GM19463 (cell line): ENCODE measurements at regions not wholly inside any gene's neighbourhood (a gene's known extent, or its start where the extent isn't known, plus 50 kb on each side); places are given as distances from the start of the nearest gene placed in this dataset.

Source experiments
- ATAC-seq: cut with Tn5 transposase; IDR thresholded peaks from one replicate; pipeline ENCODE4 v1.9.1; 2021; ENCODE audit warnings: mild to moderate bottlenecking, moderate library complexity; ENCODE audit not compliant: unreplicated experiment

DNA sequence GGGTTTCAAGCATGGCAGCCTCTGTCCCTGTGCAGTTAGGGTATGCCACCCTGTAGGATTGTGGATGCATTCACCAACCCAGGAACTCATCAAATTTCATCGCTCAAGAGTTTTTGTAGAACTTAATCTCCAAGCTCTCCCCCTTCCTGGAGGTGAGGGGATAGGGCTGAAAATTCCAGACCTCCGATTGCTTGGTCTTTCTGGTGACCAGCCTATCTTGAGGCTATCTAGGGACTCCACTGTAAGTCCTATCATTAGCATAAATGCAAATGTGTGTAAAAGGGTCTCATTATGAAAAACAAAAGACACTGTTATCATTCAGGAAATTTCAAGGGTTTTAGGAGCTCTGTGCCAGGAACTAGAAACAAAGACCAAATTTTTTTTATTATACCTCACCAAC is 244.0 kb downstream of the DUSP6 start:
- ATAC-seq: no peak

DNA sequence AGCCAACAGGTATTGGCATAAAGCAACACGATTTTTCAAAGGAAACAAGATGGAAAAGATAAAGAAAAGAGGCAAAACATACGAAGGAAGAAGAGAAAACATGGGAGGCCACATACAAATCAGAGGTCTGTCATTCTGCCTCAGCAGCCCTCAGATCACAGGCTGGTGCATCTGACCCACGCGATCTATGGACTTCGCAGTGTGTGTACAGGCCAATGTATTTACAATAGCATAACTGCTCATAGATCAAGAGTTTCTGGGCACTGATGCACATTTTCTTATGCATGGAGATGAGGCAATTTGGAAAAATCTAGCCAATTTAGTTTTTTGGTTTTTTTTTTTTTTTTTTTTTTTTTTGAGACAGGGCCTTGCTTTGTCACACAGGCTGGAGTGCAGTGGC is 245.4 kb downstream of the DUSP6 start:
- ATAC-seq: no peak

DNA sequence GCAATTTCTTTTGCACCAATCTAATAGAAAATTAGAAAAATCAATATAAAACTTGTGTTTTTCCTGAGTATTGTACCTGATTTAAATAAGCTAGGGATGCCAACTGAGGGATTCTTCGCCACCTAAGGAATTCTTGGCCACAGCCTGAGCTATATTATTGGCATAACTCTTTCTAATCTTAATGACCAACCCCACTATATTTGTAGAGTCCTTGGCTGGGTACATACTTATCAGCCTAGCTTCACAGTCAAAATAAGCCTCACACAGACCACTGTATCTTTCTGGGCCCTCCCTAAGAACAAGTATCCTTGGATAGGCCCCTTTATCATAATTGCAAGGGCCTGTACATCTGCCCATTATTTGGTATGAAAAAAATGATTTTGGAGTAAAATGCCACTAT is 247.1 kb downstream of the DUSP6 start:
- no peak for ATAC-seq

DNA sequence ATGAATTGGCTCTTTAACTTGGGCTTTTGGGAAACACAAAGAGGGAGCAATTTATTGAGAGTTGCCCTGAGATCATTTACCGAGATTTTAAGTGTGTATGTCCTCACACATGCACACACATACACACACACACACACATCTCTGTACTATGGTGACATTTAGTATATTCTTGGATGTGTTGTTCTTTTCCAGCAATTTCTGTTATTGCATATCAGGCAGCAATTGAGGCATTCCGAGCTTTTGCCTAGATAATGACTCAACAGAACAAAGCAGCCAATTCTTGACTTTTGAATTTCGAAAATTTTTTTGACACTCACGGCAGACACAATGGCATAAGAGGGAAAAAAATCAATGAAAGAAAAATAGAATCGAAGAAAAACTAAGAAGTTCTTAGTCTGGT is 248.5 kb downstream of the DUSP6 start:
- ATAC-seq: no peak

DNA sequence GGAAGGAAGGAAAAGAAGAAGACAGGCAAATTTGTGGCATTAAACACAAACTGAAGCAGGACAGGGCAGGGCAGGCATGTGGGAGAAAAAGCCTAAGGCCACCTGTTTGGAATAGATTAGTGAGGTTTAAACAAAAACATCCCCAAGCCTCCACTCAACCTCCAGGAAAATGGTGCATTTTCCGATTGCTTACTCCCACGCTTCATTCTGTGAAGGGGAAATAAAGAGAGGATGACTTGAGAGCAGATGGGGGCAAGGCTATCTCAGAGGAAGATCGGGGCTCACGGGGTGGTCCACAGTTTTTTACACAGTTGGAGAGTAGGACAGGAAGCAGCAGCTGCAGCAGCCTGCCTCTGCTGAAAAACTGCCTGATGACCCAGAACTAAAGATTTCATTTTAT is 250.9 kb downstream of the DUSP6 start:
- no peak for ATAC-seq

DNA sequence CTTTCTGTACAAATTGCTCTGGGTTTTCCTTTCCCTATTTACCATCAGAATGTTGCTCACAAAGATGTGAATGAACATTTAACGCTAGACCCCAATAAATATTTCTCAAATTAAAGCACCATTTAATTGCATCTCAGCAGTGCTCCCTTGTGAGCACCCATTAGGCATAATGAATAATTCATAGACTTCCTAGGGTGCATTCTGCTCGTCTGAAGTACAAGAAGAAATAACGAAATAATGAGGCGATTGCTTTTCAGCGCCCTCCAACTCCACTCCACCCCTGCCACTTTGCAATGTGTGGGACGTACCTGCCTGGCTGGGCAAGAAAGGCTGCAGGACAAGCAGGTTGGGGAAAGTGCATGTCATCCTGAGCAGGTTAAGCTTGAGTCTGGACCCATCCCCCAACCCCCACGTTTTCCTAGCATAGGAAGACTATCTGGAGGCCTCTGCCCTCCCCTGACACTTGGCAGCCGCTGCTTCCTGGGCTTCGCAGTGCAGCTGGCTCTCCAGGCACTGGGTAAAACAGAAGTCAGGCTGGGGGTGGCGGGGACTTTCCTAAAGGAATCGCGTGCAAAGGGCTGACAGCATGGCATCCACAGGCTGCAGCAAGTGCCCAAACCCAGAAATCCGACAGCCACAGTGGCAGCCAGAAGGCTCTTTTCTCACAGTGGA is 253.7 kb downstream of the DUSP6 start:
- no peak for ATAC-seq

DNA sequence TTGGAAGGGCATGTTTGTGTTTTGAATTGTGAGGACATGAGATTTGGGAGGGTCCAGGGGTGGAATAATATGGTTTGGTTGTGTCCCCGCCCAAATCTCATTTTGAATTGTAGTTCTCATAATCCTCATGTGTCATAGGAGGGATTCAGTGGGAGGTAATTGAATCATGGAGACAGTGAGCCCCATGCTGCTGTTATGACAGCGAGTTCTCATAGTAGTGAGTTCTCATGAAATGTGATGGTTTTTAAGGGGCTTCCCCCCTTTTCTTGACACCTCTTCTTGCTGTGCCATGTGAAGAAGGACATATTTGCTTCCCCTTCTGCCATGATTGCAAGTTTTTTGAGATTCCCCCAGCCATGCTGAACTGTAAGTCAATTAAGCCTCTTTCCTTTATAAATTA is 260.0 kb downstream of the DUSP6 start:
- ATAC-seq: no peak

DNA sequence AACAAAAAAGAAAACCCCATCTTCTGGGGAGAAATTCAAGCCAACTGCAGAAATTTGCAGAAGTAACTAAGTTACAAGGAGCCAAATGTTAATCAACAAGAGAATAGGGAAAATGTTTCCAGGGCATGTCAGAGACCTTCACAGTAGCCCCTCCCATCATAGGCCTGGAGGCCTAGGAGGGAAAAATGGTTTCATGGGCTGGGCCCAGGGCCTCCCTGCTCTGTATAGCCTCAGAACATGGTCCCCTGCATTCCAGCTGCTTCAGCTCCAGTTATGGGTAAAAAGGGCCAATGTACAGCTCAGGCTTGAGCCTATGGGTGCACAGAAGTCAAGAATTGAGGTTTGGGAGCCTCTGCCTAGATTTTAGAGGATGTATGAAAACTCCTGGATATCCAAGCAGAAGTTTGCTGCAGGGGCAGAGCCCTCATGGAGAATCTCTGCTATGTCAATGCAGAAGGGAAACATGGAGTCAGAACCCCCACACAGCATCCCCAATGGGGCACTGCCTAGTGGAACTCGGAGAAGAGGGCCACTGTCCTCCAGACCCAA is 260.9 kb downstream of the DUSP6 start:
- ATAC-seq: no peak

DNA sequence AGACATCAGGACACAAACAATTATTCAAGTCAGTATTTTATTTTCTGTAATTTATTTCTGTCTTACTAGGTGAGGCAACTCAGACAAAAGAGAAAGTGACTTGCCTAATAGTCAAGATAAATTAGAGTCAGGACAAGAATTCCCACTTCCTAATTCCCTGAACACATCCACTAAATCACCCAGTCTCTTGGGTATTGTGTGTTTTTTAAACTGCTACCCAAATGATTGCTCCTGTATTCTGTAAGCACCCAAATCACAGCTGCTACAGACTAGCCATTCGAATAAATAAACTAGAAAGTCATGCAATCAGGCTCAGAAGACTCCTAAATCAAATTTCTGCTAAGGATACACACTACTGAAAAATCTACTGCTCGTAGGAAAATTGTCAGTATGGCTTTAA is 263.0 kb downstream of the DUSP6 start:
- ATAC-seq: no peak

DNA sequence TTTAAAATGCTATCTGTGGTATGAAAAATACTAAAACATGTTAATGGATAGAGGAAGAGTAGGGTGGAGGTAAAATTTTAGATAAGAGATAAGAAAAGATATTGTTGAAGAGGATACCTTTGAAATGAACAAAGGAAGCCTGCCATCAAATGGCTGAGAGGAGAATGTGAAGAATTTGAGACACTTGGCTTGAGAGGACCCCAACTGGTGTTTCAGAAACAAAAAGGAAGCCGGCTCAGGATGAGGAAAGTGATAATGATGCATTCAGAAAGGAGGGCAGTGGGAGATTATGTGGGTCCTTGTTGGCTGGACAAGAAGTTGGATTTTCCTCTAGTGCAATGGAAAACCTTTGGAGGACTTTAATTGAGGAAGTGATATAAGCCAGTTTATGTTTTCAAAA is 264.4 kb downstream of the DUSP6 start:
- no peak for ATAC-seq

DNA sequence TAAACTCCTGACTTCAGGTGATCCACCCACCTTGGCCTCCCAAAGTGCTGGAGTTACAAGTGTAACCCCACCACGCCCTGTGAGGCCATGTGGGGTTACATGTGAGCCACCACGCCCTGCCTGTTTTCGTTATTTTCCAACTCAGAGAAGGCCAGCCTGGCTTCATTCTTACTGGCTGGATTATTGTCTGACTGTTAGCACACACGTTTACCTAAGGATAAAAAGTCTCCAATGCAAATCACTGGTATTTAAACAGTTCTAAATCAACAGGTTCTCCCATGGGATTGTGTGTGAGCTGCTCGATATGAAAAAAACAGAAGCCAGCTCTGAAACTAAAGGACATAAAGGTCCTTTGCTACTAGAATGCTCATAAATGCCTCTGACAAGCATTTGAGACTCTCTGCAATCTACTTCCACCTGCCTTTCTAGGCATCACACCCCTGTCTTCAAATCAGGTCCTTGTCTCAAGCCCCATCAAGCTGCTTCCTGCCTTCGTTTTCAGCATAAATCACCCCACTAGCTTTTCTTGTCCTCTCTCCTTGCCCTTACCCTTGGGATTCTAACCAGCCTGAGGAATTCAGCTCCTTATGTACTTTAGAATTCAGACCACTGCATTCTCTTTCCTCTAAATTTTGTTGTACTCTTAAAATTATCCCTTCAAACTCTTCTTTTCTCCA is 265.0 kb downstream of the DUSP6 start:
- no peak for ATAC-seq

DNA sequence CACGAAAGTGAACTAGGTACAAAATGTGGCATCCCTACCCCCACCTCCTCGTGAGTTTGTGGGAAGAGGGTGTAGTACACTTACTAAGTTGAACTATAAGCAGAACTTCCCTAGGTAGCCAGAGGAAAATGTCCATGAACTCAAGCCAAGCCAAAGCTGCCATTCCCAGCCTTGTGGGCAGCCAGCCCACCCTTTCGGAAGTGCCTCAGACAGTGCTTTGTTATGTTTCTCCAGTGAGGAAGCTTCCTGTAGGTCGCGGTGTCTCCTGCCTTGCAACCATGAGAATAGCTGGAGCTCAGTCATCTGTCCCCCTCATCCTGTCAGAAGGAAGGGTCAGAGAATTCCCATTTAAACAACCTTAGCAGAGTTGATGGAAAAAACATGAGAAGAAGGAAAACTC is 266.9 kb downstream of the DUSP6 start:
- ATAC-seq: no peak

DNA sequence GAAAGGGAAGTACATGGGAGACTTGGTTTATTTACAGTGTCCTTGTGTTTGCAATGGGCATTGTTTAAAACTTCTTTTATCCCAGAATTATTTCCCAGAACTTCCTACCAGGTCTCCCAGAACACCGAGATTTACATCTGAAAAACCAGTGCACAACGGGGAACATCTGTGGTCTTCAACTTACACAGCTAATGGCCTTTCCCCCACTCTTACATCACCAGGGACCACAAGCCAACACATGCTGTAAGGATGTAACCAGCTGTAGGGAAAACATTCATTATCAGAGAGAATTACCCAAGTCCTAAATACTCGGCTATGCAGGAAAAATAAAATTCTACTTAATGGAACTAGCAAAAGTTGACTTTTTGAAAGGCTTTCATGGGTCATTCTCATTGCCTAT is 267.6 kb downstream of the DUSP6 start:
- no peak for ATAC-seq

DNA sequence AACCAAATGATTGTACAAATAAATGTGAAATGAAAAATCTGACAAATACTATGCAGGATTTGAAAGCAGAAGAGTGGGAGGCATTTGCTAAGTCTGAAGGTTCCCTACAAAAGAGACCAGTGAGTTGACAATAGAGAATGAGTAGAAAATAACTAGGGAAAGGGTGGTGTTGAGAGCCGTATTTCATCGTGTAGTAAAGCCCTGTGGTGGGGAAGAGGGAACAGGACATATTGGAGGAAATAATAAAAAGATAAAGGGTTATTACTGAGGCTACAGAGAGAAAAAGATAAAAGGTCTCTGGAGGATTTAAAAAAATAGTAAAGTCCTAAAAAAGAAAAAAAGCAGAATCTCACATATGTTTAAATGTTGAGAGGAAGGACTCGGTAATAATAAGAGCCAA is 268.8 kb downstream of the DUSP6 start:
- ATAC-seq: no peak

DNA sequence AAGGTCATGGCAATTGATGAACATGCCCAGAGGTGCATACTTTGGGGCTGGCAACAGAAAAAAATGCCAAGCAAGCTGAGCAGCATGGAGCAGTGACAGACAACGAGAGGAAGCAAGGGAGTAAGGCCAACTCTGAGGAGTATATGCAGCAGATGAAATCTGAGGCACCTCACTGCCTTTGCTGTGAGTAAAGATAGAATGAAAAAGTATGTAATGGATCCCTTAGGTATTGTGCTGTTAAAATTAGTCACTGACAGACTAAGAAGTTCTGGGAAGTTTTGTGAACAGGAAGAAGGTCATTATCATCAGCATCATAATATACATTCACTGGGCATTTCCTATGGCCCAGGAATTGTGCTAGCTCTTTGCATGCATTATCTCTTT is 269.9 kb downstream of the DUSP6 start:
- no peak for ATAC-seq

DNA sequence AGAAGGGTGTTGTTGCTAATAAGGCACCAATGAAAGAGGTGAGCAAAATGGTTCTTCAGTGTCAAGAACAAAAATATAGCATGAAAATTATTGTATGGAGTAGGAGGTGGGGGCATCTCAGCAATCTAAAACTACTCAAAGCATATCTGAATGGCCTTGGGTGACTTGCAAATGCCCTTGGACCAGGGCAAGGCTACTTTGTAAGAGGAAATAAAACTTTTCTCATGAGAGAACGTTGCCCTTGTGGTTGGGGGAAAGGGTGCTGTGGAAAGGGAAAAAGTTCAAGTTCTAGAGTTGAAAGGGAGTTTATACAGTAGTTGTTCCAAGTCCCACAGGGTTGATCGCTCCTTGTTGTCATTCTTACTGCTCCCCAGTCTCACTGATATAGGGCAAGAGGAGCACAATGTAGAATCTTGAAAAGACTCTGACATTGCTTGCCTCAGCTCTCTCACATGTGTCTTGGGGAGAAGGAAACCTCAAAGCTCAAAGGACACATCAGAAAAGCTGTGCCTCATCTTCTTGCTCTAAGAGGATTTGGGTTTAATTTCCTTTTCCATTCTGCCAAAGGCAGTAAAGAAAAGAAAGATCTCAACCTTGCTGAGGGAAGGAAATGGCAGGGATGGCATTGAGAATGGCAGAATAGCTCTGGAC is 270.5 kb downstream of the DUSP6 start:
- ATAC-seq: no peak

DNA sequence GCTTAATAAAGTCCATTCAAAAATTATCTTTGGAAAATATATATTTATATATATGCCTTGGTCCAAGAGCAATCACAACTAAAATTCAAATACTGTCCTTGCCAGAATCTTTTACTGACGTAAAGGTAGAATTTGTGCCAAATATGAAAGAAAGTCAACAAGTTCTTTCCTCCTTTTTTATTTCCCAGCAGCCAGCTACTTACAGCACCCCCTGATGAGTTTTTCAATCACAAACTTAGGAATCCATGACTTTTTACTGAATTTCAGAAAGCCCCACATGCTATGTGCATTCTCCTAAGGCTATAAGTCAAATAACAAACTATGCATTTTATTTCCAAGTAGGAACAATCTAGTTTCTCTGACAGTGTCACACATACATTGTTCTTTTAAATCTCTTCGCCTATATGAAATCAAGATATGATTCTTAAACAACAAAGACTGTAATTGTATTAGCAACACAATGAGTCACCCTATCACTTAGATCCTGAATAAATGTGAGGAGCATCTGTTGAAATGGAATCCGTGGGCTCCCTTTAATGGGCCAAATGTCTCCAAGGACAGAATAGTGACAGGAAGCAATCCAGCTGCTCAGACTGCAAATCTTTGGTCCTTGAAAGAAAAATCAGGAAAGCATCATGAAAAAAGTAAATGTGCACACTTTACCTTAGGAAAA is 271.4 kb downstream of the DUSP6 start:
- ATAC-seq: no peak

DNA sequence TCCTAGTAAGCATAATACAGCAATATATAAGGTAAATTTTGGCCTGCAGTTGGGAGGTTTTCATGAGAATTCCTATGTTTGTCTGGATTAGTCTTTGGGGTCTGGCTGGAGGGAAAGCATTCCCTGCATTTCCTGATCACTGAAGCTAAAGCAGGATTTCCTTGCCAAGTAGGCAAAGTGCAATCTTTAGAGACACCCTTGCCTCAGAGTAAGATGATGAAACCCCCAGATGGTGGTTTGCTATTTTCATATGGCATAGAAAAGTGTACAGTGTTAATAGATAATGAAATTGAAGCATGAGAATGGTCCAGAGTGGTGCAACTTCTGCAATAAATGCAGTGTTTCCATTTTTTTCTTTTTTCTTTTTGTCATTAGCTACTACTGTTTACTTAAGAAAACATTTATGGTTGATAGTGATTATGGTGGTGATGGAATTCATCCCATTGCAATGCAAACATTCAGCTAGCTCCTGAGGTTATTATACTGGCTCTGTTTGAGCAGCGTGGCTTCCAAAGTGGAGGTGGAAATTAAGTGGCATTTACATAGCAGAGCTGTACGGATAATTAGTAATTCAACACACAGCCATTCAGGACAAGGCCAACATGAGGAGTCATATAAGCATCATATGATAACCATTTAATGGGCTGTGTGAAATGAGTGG is 276.3 kb downstream of the DUSP6 start:
- no peak for ATAC-seq

DNA sequence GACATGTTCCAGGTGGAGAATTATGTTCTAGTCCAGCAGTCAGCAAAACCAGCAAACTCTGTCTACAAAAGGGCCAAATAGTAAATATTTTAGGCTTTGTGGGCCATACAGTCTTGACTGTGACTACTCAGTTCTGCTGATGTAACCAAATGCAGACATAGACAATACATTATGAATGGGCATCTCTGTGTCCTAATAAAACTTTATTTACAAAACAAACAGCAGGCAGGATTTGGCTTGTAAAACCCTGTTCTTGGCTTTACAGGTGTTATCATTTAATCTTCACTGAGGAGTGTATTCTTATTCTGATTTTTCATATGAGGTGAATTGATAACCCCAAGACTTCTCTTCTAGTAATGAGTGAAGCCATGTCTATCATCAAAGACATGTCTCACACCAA is 278.6 kb downstream of the DUSP6 start:
- no peak for ATAC-seq

DNA sequence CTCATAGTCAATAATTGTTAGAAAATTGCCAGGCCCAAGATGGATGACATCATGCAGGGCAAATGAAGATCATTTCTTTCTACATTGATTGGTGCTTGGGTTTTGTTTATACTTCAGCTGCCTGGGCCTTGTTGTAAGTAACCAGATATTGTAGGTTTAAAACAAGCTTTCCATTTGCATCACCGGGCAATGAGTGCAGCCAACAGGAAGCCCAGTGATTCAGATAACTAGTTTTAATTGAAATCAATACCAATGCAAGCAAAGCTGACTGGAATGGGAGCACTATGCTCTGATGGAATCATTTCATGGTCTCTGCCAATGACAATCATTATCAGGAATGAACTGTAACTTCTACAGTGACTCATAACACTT is 279.3 kb downstream of the DUSP6 start:
- no peak for ATAC-seq
